Astrocyte (in vitro differentiated cells and primary cell): ENCODE measurements at regions not wholly inside any gene's neighbourhood (a gene's known extent, or its start where the extent isn't known, plus 50 kb on each side); places are given as distances from the start of the nearest gene placed in this dataset.
A peak's percentile ranks its signal among the peaks of the same experiment; 100 is the strongest.

ENCODE experiments used
- DNase-seq: peaks from one replicate; pipeline ENCODE4 v3.0.0-alpha.2; 2010; ENCODE audit warnings: low read depth
- FAIRE-seq: peaks from 2 replicates; lab custom pipeline; 2011; peaks lifted over from hg19 to GRCh38; lab: Jason Lieb, UNC
- H2AFZ ChIP-seq: 2 replicates; pipeline ENCODE4 v1.6.0; 2012; ENCODE audit warnings: low read depth, low read length, inconsistent platforms
- H3K27ac ChIP-seq: 2 replicates; pipeline ENCODE4 v1.5.1; 2011; ENCODE audit warnings: low read depth, low read length, inconsistent platforms
- H3K27me3 ChIP-seq: 2 replicates; pipeline ENCODE4 v1.6.0; 2011; ENCODE audit warnings: low read length, inconsistent platforms; ENCODE audit not compliant: insufficient read depth
- H3K36me3 ChIP-seq: 2 replicates; pipeline ENCODE4 v1.5.1; 2011; ENCODE audit warnings: low read length, inconsistent platforms; ENCODE audit not compliant: insufficient read depth
- H3K4me1 ChIP-seq: 2 replicates; pipeline ENCODE4 v1.5.1; 2011; ENCODE audit warnings: low read length, inconsistent platforms; ENCODE audit not compliant: insufficient read depth
- H3K4me2 ChIP-seq: 2 replicates; pipeline ENCODE4 v1.6.0; 2012; ENCODE audit warnings: low read length, inconsistent platforms
- H3K4me3 ChIP-seq: 2 replicates; pipeline ENCODE4 v1.5.1; 2011; ENCODE audit warnings: low read depth, mild to moderate bottlenecking, low read length, inconsistent platforms; ENCODE audit not compliant: insufficient read depth
- H3K79me2 ChIP-seq: 2 replicates; pipeline ENCODE4 v1.6.0; 2012; ENCODE audit warnings: mild to moderate bottlenecking, low read length, inconsistent platforms; ENCODE audit not compliant: insufficient read depth
- H3K9ac ChIP-seq: 2 replicates; pipeline ENCODE4 v1.6.0; 2012; ENCODE audit warnings: mild to moderate bottlenecking, low read length, inconsistent platforms
- H3K9me3 ChIP-seq: 2 replicates; pipeline ENCODE4 v1.5.1; 2012; ENCODE audit warnings: low read depth, mild to moderate bottlenecking, low read length, inconsistent platforms; ENCODE audit not compliant: insufficient read depth
- H4K20me1 ChIP-seq: 2 replicates; pipeline ENCODE4 v1.6.0; 2012; ENCODE audit warnings: low read length, inconsistent platforms; ENCODE audit not compliant: insufficient read depth
- H3K27ac Mint-ChIP-seq: one replicate; pipeline ENCODE4 v1.8.0; 2021; ENCODE audit warnings: mild to moderate bottlenecking, mixed read lengths; ENCODE audit not compliant: unreplicated experiment
- H3K27me3 Mint-ChIP-seq: one replicate; pipeline ENCODE4 v1.8.0; 2021; ENCODE audit warnings: low read depth, mixed read lengths; ENCODE audit not compliant: unreplicated experiment
- H3K36me3 Mint-ChIP-seq: one replicate; pipeline ENCODE4 v1.8.0; 2021; ENCODE audit warnings: low read depth, mixed read lengths; ENCODE audit not compliant: unreplicated experiment
- H3K4me1 Mint-ChIP-seq: one replicate; pipeline ENCODE4 v1.8.0; 2021; ENCODE audit warnings: low read depth, mixed read lengths; ENCODE audit not compliant: unreplicated experiment
- H3K4me3 Mint-ChIP-seq: one replicate; pipeline ENCODE4 v1.8.0; 2021; ENCODE audit warnings: mild to moderate bottlenecking, moderate library complexity, mixed read lengths; ENCODE audit not compliant: unreplicated experiment
- H3K9me3 Mint-ChIP-seq: one replicate; pipeline ENCODE4 v1.8.0; 2021; ENCODE audit warnings: mild to moderate bottlenecking, mixed read lengths; ENCODE audit not compliant: unreplicated experiment
- CTCF ChIP-seq: IDR thresholded peaks from 2 replicates; pipeline ENCODE4 v1.5.1; 2011; ENCODE audit warnings: low read depth, mild to moderate bottlenecking, inconsistent platforms, low read length, moderate library complexity; ENCODE audit not compliant: insufficient read depth
- EZH2 ChIP-seq: IDR thresholded peaks from 2 replicates; pipeline ENCODE4 v1.6.1; 2012; ENCODE audit warnings: mild to moderate bottlenecking, low read length, inconsistent platforms; ENCODE audit not compliant: insufficient read depth

- FAIRE-seq = no peak
- peaks cover 10% of the 10 kb centered on the region for H3K4me1 Mint-ChIP-seq
These were observed 147.0 kb upstream of the KCNMB2 start for GRCh38 chr3:178389258-178389657.

GRCh38 chr3:178392511-178392926 is 143.7 kb upstream of the KCNMB2 start:
- DNase-seq (peak; percentile 82), FAIRE-seq (peak; percentile 63)
- no peaks in the 10 kb centered on the region for H3K79me2 ChIP-seq
- Mint-ChIP-seq H3K4me3 (no peak overlapping the region), H3K4me1 (peaks cover 2% of the 10 kb centered on the region), H3K36me3 (no peaks in the 10 kb centered on the region), H3K27ac (no peak overlapping the region), H3K27me3 (no peaks in the 10 kb centered on the region), H3K9me3 (no peaks in the 10 kb centered on the region)
- TF ChIP-seq EZH2 (no peak), CTCF (no peak)
- H2AFZ ChIP-seq = peak overlapping the region; percentile 66
- no peaks in the 10 kb centered on the region for H3K27me3 ChIP-seq
- no peak overlapping the region for H3K9ac ChIP-seq
- H3K36me3 ChIP-seq = no peaks in the 10 kb centered on the region
- no peak overlapping the region for H3K4me3 ChIP-seq
- no peaks in the 10 kb centered on the region for H4K20me1 ChIP-seq
- peaks cover 3% of the 10 kb centered on the region for H3K4me1 ChIP-seq
- no peaks in the 10 kb centered on the region for H3K9me3 ChIP-seq
- no peak overlapping the region for H3K27ac ChIP-seq
- no peak overlapping the region for H3K4me2 ChIP-seq

More at GRCh38 chr3:178389258-178389657, 147.0 kb upstream of the KCNMB2 start:
- no peak overlapping the region for H3K4me3 ChIP-seq
- H3K36me3 ChIP-seq = no peaks in the 10 kb centered on the region
- H3K9me3 ChIP-seq = no peaks in the 10 kb centered on the region
- no peaks in the 10 kb centered on the region for H4K20me1 ChIP-seq
- no peak for TF ChIP-seq EZH2
- TF ChIP-seq CTCF = no peak
- Mint-ChIP-seq H3K27me3 (no peaks in the 10 kb centered on the region), H3K36me3 (no peaks in the 10 kb centered on the region), H3K4me3 (no peak overlapping the region), H3K9me3 (no peaks in the 10 kb centered on the region), H3K27ac (no peak overlapping the region)
- no peak overlapping the region for H2AFZ ChIP-seq
- no peak overlapping the region for H3K4me2 ChIP-seq
- H3K27ac ChIP-seq = no peak overlapping the region
- peaks cover 13% of the 10 kb centered on the region for H3K4me1 ChIP-seq
- no peak overlapping the region for H3K9ac ChIP-seq
- H3K79me2 ChIP-seq = no peaks in the 10 kb centered on the region
- no peak for DNase-seq
- H3K27me3 ChIP-seq = no peaks in the 10 kb centered on the region

- H2AFZ ChIP-seq = no peak overlapping the region
- H3K4me3 ChIP-seq = no peak overlapping the region
- FAIRE-seq = peak; percentile 54
- H4K20me1 ChIP-seq = no peaks in the 10 kb centered on the region
- no peaks in the 10 kb centered on the region for H3K36me3 Mint-ChIP-seq
- H3K27me3 ChIP-seq = no peaks in the 10 kb centered on the region
- DNase-seq = no peak
- H3K9me3 Mint-ChIP-seq = no peaks in the 10 kb centered on the region
- no peaks in the 10 kb centered on the region for H3K27me3 Mint-ChIP-seq
- H3K9me3 ChIP-seq = no peaks in the 10 kb centered on the region
- peaks cover 3% of the 10 kb centered on the region for H3K4me1 ChIP-seq
- no peak overlapping the region for H3K4me2 ChIP-seq
- H3K27ac ChIP-seq = no peak overlapping the region
- no peaks in the 10 kb centered on the region for H3K36me3 ChIP-seq
- no peak for TF ChIP-seq CTCF
- peaks cover 2% of the 10 kb centered on the region for H3K4me1 Mint-ChIP-seq
- H3K9ac ChIP-seq = no peak overlapping the region
- H3K27ac Mint-ChIP-seq = peak overlapping the region; percentile 12
- no peak overlapping the region for H3K4me3 Mint-ChIP-seq
- no peaks in the 10 kb centered on the region for H3K79me2 ChIP-seq
These were observed 143.1 kb upstream of the KCNMB2 start for GRCh38 chr3:178393146-178393545.
